HepG2 (cell line): ENCODE measurements at regions not wholly inside any gene's neighbourhood (a gene's known extent, or its start where the extent isn't known, plus 50 kb on each side); places are given as distances from the start of the nearest gene placed in this dataset.

Experiments
- ATAC-seq: fragments of 200-7000 bp; cut with Tn5 transposase; 3 replicates; pipeline ENCODE4 v1.9.1; 2020; ENCODE audit warnings: mild to moderate bottlenecking, moderate library complexity
- BruUV-seq: library from RNA; stranded (reverse); fragments of 400-500 nt; replicated peaks from 2 replicates; lab custom pipeline; 2021; lab: Mats Ljungman, UMichigan
- CTCF ChIA-PET: fragments of 300-600 bp; formaldehyde crosslinking; extraction: SDS; loops from one replicate; lab custom pipeline; 2021; ENCODE audit warnings: low total read pairs, inconsistent platforms, low intra/inter-chr PET ratio; lab: Yijun Ruan, JAX
- POLR2A ChIA-PET: fragments of 350-600 bp; sonication (Branson Sonifier 250); formaldehyde crosslinking; loops from one replicate; lab custom pipeline; 2020; ENCODE audit warnings: antibody characterized with exemption, inconsistent platforms; lab: Yijun Ruan, JAX
- DNase-seq: peaks from one replicate; pipeline ENCODE4 v3.0.0-alpha.2; 2015; ENCODE audit warnings: low spot score
- FAIRE-seq: peaks from 3 replicates; lab custom pipeline; 2011; peaks lifted over from hg19 to GRCh38; lab: Jason Lieb, UNC
- H2AFZ ChIP-seq: one replicate; pipeline ENCODE4 v1.6.1; 2011; ENCODE audit warnings: low read length, inconsistent platforms
- H3K27ac ChIP-seq: fragments of 300-600 bp; 3 replicates; pipeline ENCODE4 v1.8.0; 2011; ENCODE audit warnings: mixed run types, mild to moderate bottlenecking, mixed read lengths, low read length, inconsistent platforms; ENCODE audit not compliant: insufficient read depth; ENCODE audit errors: extremely low read length
- H3K27me3 ChIP-seq, 2 experiments: fragments of 200-600 bp in 1 of 2; 2 replicates in 1 of 2; 3 replicates in 1 of 2; pipeline versions ENCODE4 v1.6.0 to v1.8.0; 2011; ENCODE audit warnings: low read length in 2 of 2, mild to moderate bottlenecking in 2 of 2, moderate library complexity in 2 of 2, inconsistent platforms in 1 of 2; ENCODE audit not compliant: insufficient read depth in 2 of 2, control insufficient read depth in 1 of 2
- H3K36me3 ChIP-seq, 2 experiments: fragments of 200-600 bp in 1 of 2; replicated peaks in 1 of 2; 2 replicates in 1 of 2; 3 replicates in 1 of 2; pipeline versions ENCODE4 v1.5.1 to v1.8.0; 2011; ENCODE audit warnings: low read length in 2 of 2, inconsistent platforms in 1 of 2; ENCODE audit not compliant: insufficient read depth in 2 of 2, control insufficient read depth in 1 of 2
- H3K4me1 ChIP-seq: 2 replicates; pipeline ENCODE4 v1.5.1; 2012; ENCODE audit warnings: low read length, inconsistent platforms; ENCODE audit not compliant: insufficient read depth
- H3K4me2 ChIP-seq: 2 replicates; pipeline ENCODE4 v1.6.0; 2011; ENCODE audit warnings: low read depth, low read length, inconsistent platforms
- H3K4me3 ChIP-seq, 3 experiments: fragments of 200-600 bp in 1 of 3; sonication (generic), shearing (Covaris generic) in 1 of 3; replicated peaks in 1 of 3; 2 replicates each; pipeline ENCODE4 v1.5.1; 2011 to 2016; ENCODE audit warnings: low read length in 3 of 3, inconsistent platforms in 2 of 3, low read depth in 2 of 3, mild to moderate bottlenecking in 2 of 3, control low read depth in 1 of 3, mixed read lengths in 1 of 3; ENCODE audit not compliant: insufficient read depth in 1 of 3
- H3K79me2 ChIP-seq: one replicate; pipeline ENCODE4 v1.6.1; 2011; ENCODE audit warnings: low read length, inconsistent platforms; ENCODE audit not compliant: insufficient read depth
- H3K9ac ChIP-seq: 2 replicates; pipeline ENCODE4 v1.6.0; 2011; ENCODE audit warnings: mild to moderate bottlenecking, low read depth, low read length, inconsistent platforms; ENCODE audit not compliant: insufficient read depth
- H3K9me3 ChIP-seq: 2 replicates; pipeline ENCODE4 v1.5.1; 2012; ENCODE audit warnings: mild to moderate bottlenecking, low read length
- H4K20me1 ChIP-seq: 2 replicates; pipeline ENCODE4 v1.6.0; 2011; ENCODE audit warnings: inconsistent platforms, mild to moderate bottlenecking, low read length, moderate library complexity; ENCODE audit not compliant: insufficient read depth
- FOXK1 ChIP-seq: sonication (generic); formaldehyde crosslinking; IDR thresholded peaks from 2 replicates; pipeline ENCODE4 v1.4.0; 2020; ENCODE audit warnings: low read depth, missing genetic modification reagents, borderline replicate concordance
- GLI4 ChIP-seq: sonication (generic); formaldehyde crosslinking; IDR thresholded peaks from 2 replicates; pipeline ENCODE4 v1.5.1; 2020; ENCODE audit warnings: missing genetic modification reagents, mild to moderate bottlenecking, moderate library complexity, borderline replicate concordance
- HMG20B ChIP-seq: conservative IDR thresholded peaks from 2 replicates; pipeline ENCODE4 v1.6.1; 2016; ENCODE audit warnings: missing genetic modification reagents, missing compliant biosample characterization
- HNRNPH1 ChIP-seq: fragments of 200-400 bp; formaldehyde crosslinking; optimal IDR thresholded peaks from 2 replicates; pipeline ENCODE3; 2017; ENCODE audit warnings: mild to moderate bottlenecking, low read depth, low read length
- HOXA5 ChIP-seq: sonication (generic); formaldehyde crosslinking; IDR thresholded peaks from 2 replicates; pipeline ENCODE4 v1.4.0; 2020; ENCODE audit warnings: missing genetic modification reagents
- IKZF1 ChIP-seq: fragments of 450-650 bp; IDR thresholded peaks from 2 replicates; pipeline ENCODE4 v1.7.1; 2016
- KDM4B ChIP-seq: sonication (generic); formaldehyde crosslinking; IDR thresholded peaks from 2 replicates; pipeline ENCODE4 v1.4.0; 2020; ENCODE audit warnings: missing genetic modification reagents
- SP1 ChIP-seq, 2 experiments: fragments of 450-650 bp in 1 of 2; sonication (generic) in 1 of 2; formaldehyde crosslinking in 1 of 2; IDR thresholded peaks; 2 replicates each; pipeline versions ENCODE4 v1.4.0 to v1.6.1; 2016 to 2020; ENCODE audit warnings: missing genetic modification reagents in 1 of 2
- ZBTB42 ChIP-seq: sonication (generic); formaldehyde crosslinking; IDR thresholded peaks from 2 replicates; pipeline ENCODE4 v1.5.0; 2020; ENCODE audit warnings: mild to moderate bottlenecking, missing genetic modification reagents
- ZNF207 ChIP-seq: fragments of 450-650 bp; IDR thresholded peaks from 2 replicates; pipeline ENCODE4 v1.6.1; 2016; ENCODE audit warnings: antibody characterized with exemption, borderline replicate concordance
- ZNF230 ChIP-seq: sonication (generic); formaldehyde crosslinking; IDR thresholded peaks from 2 replicates; pipeline ENCODE4 v1.4.0; 2020; ENCODE audit warnings: mild to moderate bottlenecking, missing genetic modification reagents
- ZNF589 ChIP-seq: sonication (generic); formaldehyde crosslinking; conservative IDR thresholded peaks from 2 replicates; pipeline ENCODE4 v1.8.0; 2022; ENCODE audit warnings: mild to moderate bottlenecking, moderate library complexity, missing genetic modification reagents
- ZNF670 ChIP-seq: sonication (generic); formaldehyde crosslinking; IDR thresholded peaks from 2 replicates; pipeline ENCODE4 v1.8.0; 2022; ENCODE audit warnings: mild to moderate bottlenecking, missing genetic modification reagents, borderline replicate concordance
- ZNF784 ChIP-seq: sonication (generic); formaldehyde crosslinking; IDR thresholded peaks from 2 replicates; pipeline ENCODE4 v1.5.1; 2020; ENCODE audit warnings: missing genetic modification reagents, mild to moderate bottlenecking, borderline replicate concordance
- WGBS: methylation state at CpG from one replicate; pipeline ENCODE4 v1.1.6; 2017; ENCODE audit warnings: low lambda C conversion rate; 5-methylcytosine and 5-hydroxymethylcytosine counted together
- in situ Hi-C: cut with HindIII; loops from 2 replicates; pipeline ENCODE4 v1.10.0; 2017; ENCODE audit warnings: low pct_unique_long_range_greater_than_20kb; ENCODE audit not compliant: extremely low pct_ligation_motif_present
- intact Hi-C: fragments of 100-400 bp; cut with micrococcal nuclease; formaldehyde crosslinking; loops from one replicate; pipeline ENCODE4 v1.10.0; 2022; ENCODE audit not compliant: unreplicated experiment
- TF ChIP-seq, protein P1 (sequence below): sonication (generic); formaldehyde crosslinking; IDR thresholded peaks from 2 replicates; pipeline ENCODE4 v1.5.0; 2020; ENCODE audit warnings: mild to moderate bottlenecking, missing genetic modification reagents, borderline replicate concordance
- TF ChIP-seq, protein P2 (sequence below): sonication (generic); formaldehyde crosslinking; IDR thresholded peaks from 2 replicates; pipeline ENCODE4 v1.4.0; 2020; ENCODE audit warnings: missing genetic modification reagents

DNA sequence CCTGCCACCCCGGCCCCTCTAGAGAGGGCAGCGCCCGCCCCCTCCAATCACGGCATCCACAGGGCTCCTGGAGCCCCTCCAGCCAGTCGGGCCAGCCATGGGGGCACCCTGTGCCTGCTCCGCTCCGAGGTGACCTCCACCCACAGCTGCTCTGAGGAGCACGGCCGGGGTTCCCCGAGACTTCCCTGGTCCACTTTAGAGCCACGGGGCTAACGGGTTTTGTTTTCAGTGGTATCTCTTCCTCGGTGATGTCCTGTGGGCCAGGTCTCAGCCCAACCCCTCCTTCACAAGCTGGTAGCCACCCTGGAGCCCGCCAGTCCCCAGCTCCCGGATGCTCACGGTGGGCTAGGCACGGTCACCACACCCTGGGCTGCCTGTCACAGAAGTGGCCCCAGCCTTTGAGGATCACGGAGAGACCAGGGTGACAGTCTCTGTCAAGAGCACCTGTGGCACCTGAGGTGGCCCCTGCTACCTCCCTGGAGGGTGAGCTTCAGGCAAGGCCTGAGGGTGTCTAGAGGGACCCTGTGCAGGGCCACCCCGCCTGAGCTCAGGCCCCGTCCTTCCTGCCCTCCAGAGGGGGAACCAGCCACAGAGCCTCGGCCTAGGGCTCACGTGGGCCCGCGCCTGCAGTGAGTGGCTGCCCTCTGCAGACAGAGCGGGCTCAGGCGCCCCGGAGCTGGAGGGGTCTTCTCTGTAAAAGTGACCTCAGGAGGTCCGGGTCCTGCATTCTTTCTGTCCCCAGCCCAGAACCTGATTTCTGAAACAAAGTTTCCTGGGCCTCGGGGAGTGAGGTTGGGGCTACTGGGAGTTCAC is 146.0 kb upstream of the C14orf180 start:
- WGBS: no CpG with 5 or more reads among the region's 29 CpGs
- no peak overlapping the region for H2AFZ ChIP-seq
- H3K4me1 ChIP-seq: no peaks in the 10 kb centered on the region
- TF ChIP-seq ZNF230 (CRISPR knock-in tag) (no peak), HOXA5 (CRISPR knock-in tag) (no peak), ZNF670 (CRISPR knock-in tag) (no peak), KDM4B (CRISPR knock-in tag) (no peak), ZNF589 (CRISPR knock-in tag) (no peak), FOXK1 (no peak), ZBTB42 (CRISPR knock-in tag) (no peak), ZNF207 (no peak), SP1 (IDR thresholded peaks at IDR 0.05) (no peak), SP1 (CRISPR knock-in tag; IDR thresholded peaks at IDR 0.05) (no peak), HNRNPH1 (no peak), ZNF784 (CRISPR knock-in tag) (no peak), HMG20B (CRISPR knock-in tag) (no peak), GLI4 (CRISPR knock-in tag) (no peak), IKZF1 (no peak)
- TF ChIP-seq, protein P1, sequence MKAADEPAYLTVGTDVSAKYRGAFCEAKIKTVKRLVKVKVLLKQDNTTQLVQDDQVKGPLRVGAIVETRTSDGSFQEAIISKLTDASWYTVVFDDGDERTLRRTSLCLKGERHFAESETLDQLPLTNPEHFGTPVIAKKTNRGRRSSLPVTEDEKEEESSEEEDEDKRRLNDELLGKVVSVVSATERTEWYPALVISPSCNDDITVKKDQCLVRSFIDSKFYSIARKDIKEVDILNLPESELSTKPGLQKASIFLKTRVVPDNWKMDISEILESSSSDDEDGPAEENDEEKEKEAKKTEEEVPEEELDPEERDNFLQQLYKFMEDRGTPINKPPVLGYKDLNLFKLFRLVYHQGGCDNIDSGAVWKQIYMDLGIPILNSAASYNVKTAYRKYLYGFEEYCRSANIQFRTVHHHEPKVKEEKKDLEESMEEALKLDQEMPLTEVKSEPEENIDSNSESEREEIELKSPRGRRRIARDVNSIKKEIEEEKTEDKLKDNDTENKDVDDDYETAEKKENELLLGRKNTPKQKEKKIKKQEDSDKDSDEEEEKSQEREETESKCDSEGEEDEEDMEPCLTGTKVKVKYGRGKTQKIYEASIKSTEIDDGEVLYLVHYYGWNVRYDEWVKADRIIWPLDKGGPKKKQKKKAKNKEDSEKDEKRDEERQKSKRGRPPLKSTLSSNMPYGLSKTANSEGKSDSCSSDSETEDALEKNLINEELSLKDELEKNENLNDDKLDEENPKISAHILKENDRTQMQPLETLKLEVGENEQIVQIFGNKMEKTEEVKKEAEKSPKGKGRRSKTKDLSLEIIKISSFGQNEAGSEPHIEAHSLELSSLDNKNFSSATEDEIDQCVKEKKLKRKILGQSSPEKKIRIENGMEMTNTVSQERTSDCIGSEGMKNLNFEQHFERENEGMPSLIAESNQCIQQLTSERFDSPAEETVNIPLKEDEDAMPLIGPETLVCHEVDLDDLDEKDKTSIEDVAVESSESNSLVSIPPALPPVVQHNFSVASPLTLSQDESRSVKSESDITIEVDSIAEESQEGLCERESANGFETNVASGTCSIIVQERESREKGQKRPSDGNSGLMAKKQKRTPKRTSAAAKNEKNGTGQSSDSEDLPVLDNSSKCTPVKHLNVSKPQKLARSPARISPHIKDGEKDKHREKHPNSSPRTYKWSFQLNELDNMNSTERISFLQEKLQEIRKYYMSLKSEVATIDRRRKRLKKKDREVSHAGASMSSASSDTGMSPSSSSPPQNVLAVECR (CRISPR knock-in tag): no peak
- TF ChIP-seq, protein P2, sequence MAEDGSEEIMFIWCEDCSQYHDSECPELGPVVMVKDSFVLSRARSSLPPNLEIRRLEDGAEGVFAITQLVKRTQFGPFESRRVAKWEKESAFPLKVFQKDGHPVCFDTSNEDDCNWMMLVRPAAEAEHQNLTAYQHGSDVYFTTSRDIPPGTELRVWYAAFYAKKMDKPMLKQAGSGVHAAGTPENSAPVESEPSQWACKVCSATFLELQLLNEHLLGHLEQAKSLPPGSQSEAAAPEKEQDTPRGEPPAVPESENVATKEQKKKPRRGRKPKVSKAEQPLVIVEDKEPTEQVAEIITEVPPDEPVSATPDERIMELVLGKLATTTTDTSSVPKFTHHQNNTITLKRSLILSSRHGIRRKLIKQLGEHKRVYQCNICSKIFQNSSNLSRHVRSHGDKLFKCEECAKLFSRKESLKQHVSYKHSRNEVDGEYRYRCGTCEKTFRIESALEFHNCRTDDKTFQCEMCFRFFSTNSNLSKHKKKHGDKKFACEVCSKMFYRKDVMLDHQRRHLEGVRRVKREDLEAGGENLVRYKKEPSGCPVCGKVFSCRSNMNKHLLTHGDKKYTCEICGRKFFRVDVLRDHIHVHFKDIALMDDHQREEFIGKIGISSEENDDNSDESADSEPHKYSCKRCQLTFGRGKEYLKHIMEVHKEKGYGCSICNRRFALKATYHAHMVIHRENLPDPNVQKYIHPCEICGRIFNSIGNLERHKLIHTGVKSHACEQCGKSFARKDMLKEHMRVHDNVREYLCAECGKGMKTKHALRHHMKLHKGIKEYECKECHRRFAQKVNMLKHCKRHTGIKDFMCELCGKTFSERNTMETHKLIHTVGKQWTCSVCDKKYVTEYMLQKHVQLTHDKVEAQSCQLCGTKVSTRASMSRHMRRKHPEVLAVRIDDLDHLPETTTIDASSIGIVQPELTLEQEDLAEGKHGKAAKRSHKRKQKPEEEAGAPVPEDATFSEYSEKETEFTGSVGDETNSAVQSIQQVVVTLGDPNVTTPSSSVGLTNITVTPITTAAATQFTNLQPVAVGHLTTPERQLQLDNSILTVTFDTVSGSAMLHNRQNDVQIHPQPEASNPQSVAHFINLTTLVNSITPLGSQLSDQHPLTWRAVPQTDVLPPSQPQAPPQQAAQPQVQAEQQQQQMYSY (CRISPR knock-in tag): no peak
- H4K20me1 ChIP-seq: no peaks in the 10 kb centered on the region
- peak; percentile 13; the same call in 2 of the 3 replicates for ATAC-seq
- DNase-seq: no peak
- CTCF ChIA-PET: no interaction called here
- H3K27ac ChIP-seq: no peak overlapping the region
- H3K9ac ChIP-seq: no peak overlapping the region
- no peaks in the 10 kb centered on the region for H3K79me2 ChIP-seq
- H3K9me3 ChIP-seq: no peaks in the 10 kb centered on the region
- no peak overlapping the region for H3K4me3 ChIP-seq
- H3K36me3 ChIP-seq: no peaks in the 10 kb centered on the region
- in situ Hi-C loops: no loop called here
- H3K4me2 ChIP-seq: no peak overlapping the region
- intact Hi-C loops: no loop called here
- no peak for FAIRE-seq
- H3K27me3 ChIP-seq: peaks cover 6 to 35% of the 10 kb centered on the region in 2 experiments
- BruUV-seq: no TSS peak
- POLR2A ChIA-PET: no interaction called here
